ENCODE measurements at regions not wholly inside any gene's neighbourhood (a gene's known extent, or its start where the extent isn't known, plus 50 kb on each side); places are given as distances from the start of the nearest gene placed in this dataset.

DNA sequence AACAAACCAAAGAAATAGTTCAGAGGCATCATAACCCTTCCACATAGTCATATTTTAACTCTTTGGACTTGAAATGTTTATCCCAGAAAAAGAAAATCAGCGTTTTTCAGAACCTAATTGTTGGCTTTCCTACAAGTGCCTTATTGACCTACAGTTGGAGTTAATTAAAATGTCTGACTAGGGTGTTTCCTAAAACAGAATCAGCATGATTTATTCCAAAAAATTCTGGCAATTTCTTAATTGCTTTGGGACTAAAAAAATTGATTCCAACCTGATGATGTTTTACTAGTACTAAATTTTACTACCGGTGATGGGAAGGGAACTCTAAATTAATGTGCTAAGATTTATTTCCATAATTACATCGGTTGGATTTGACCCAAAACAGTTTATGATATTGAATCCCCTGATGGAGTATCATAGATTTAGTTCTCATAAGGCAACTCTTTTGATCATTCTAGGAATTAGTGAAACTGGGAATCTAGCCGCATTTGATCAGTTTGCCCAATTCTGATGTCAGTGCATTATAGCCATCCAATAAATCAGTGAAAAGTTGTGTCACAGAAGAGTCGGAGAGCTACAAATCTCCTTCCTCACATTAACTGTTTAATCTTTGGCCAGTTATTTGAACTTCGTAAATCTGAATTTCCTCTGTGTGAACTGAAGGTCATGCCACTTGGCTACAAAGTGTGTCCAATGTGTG lies 134.3 kb upstream of the DSEL start:
- Histone ChIP-seq H3K4me1 (ENCODE audit: control insufficient read depth, insufficient read depth, low read length) (no peaks in the 10 kb centered on the region), H3K27ac (ENCODE audit: low read length) (no peak overlapping the region), H3K4me3 (ENCODE audit: low read depth in 2 of 2, low read length in 2 of 2) (no peak overlapping the region), H3K36me3 (ENCODE audit: control insufficient read depth, insufficient read depth, low read length) (no peaks in the 10 kb centered on the region), H3K9me3 (ENCODE audit: control insufficient read depth, insufficient read depth, low read depth, low read length) (no peaks in the 10 kb centered on the region), H3K27me3 (ENCODE audit: control insufficient read depth, insufficient read depth, low read length) (no peaks in the 10 kb centered on the region)
- intact Hi-C loops (cut with micrococcal nuclease; ENCODE audit: unreplicated experiment) (no loop called here), in situ Hi-C loops (cut with HindIII; ENCODE audit: low pct_unique_long_range_greater_than_20kb, low sequenced_read_pairs) (no loop called here)
- DNase-seq (ENCODE audit: low read depth, low spot score) (no peak), ATAC-seq (no peak)
- BruUV-seq (replicated peaks): no TSS peak
- TF ChIP-seq, protein P1, sequence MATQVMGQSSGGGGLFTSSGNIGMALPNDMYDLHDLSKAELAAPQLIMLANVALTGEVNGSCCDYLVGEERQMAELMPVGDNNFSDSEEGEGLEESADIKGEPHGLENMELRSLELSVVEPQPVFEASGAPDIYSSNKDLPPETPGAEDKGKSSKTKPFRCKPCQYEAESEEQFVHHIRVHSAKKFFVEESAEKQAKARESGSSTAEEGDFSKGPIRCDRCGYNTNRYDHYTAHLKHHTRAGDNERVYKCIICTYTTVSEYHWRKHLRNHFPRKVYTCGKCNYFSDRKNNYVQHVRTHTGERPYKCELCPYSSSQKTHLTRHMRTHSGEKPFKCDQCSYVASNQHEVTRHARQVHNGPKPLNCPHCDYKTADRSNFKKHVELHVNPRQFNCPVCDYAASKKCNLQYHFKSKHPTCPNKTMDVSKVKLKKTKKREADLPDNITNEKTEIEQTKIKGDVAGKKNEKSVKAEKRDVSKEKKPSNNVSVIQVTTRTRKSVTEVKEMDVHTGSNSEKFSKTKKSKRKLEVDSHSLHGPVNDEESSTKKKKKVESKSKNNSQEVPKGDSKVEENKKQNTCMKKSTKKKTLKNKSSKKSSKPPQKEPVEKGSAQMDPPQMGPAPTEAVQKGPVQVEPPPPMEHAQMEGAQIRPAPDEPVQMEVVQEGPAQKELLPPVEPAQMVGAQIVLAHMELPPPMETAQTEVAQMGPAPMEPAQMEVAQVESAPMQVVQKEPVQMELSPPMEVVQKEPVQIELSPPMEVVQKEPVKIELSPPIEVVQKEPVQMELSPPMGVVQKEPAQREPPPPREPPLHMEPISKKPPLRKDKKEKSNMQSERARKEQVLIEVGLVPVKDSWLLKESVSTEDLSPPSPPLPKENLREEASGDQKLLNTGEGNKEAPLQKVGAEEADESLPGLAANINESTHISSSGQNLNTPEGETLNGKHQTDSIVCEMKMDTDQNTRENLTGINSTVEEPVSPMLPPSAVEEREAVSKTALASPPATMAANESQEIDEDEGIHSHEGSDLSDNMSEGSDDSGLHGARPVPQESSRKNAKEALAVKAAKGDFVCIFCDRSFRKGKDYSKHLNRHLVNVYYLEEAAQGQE (IDR thresholded peaks at IDR 0.05; ENCODE audit: insufficient read depth in 1 of 2, low read depth in 2 of 2, low read length in 1 of 2): no peak
- TF ChIP-seq POLR2AphosphoS5 (IDR thresholded peaks at IDR 0.05; ENCODE audit: low read depth, low read length) (no peak), SIN3A (IDR thresholded peaks at IDR 0.05; ENCODE audit: borderline replicate concordance, insufficient read depth, low read depth, low read length) (no peak), TCF7L2 (IDR thresholded peaks at IDR 0.05; ENCODE audit: low read depth, low read length) (no peak)
- TF ChIP-seq, protein P2, sequence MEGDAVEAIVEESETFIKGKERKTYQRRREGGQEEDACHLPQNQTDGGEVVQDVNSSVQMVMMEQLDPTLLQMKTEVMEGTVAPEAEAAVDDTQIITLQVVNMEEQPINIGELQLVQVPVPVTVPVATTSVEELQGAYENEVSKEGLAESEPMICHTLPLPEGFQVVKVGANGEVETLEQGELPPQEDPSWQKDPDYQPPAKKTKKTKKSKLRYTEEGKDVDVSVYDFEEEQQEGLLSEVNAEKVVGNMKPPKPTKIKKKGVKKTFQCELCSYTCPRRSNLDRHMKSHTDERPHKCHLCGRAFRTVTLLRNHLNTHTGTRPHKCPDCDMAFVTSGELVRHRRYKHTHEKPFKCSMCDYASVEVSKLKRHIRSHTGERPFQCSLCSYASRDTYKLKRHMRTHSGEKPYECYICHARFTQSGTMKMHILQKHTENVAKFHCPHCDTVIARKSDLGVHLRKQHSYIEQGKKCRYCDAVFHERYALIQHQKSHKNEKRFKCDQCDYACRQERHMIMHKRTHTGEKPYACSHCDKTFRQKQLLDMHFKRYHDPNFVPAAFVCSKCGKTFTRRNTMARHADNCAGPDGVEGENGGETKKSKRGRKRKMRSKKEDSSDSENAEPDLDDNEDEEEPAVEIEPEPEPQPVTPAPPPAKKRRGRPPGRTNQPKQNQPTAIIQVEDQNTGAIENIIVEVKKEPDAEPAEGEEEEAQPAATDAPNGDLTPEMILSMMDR (IDR thresholded peaks at IDR 0.05): no peak
- ChIA-PET CTCF (no interaction called here), POLR2A (no interaction called here)

DNA sequence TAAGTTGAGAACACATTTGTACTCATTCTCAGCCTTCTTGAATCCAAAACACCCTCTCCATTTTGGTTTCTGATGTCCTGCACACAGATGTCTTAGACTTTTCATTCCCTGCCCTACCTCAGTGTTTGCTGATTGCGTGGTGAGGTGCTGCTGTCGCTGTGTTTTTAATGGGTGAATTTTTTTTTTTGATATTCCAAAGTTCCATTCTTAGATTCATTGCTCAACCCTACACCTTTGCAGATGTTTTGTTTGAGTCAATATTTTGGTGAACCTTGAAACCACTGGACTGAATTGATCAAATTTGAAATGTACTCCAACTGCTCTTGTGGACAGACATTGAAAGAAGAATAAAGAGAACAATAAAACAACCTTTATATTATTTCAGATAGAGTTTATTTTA lies 130.4 kb upstream of the DSEL start:
- intact Hi-C loops (cut with micrococcal nuclease; ENCODE audit: unreplicated experiment) (no loop called here), in situ Hi-C loops (cut with HindIII; ENCODE audit: low pct_unique_long_range_greater_than_20kb, low sequenced_read_pairs) (no loop called here)
- ATAC-seq (no peak), DNase-seq (ENCODE audit: low read depth, low spot score) (no peak)
- Histone ChIP-seq H3K9me3 (ENCODE audit: control insufficient read depth, insufficient read depth, low read depth, low read length) (no peaks in the 10 kb centered on the region), H3K27me3 (ENCODE audit: control insufficient read depth, insufficient read depth, low read length) (no peaks in the 10 kb centered on the region), H3K4me1 (ENCODE audit: control insufficient read depth, insufficient read depth, low read length) (no peaks in the 10 kb centered on the region), H3K36me3 (ENCODE audit: control insufficient read depth, insufficient read depth, low read length) (no peaks in the 10 kb centered on the region), H3K4me3 (ENCODE audit: low read depth in 2 of 2, low read length in 2 of 2) (no peak overlapping the region), H3K27ac (ENCODE audit: low read length) (no peak overlapping the region)
- no peak for TF ChIP-seq POLR2AphosphoS5 (IDR thresholded peaks at IDR 0.05; ENCODE audit: low read depth, low read length)
- TF ChIP-seq, protein P2 (IDR thresholded peaks at IDR 0.05): no peak
- TF ChIP-seq TCF7L2 (IDR thresholded peaks at IDR 0.05; ENCODE audit: low read depth, low read length): no peak
- TF ChIP-seq, protein P1 (IDR thresholded peaks at IDR 0.05; ENCODE audit: insufficient read depth in 1 of 2, low read depth in 2 of 2, low read length in 1 of 2): no peak
- TF ChIP-seq SIN3A (IDR thresholded peaks at IDR 0.05; ENCODE audit: borderline replicate concordance, insufficient read depth, low read depth, low read length): no peak
- ChIA-PET POLR2A (no interaction called here), CTCF (no interaction called here)
- no TSS peak for BruUV-seq (replicated peaks)
